RWPE1 (cell line): ENCODE measurements at regions not wholly inside any gene's neighbourhood (a gene's known extent, or its start where the extent isn't known, plus 50 kb on each side); places are given as distances from the start of the nearest gene placed in this dataset.

Experiments
- CTCF ChIA-PET: fragments of 350-600 bp; sonication (Branson Sonifier 250); formaldehyde crosslinking; extraction: SDS; loops from one replicate; lab custom pipeline; 2021; lab: Yijun Ruan, JAX
- POLR2A ChIA-PET: fragments of 400-600 bp; formaldehyde crosslinking; extraction: SDS; loops from one replicate; lab custom pipeline; 2020; ENCODE audit warnings: antibody characterized with exemption; ENCODE audit not compliant: low non-redundant PET; lab: Yijun Ruan, JAX
- DNase-seq: peaks from one replicate; pipeline ENCODE4 v3.0.0; 2012; ENCODE audit warnings: low spot score
- H3K27ac ChIP-seq: fragments of 450-650 bp; 2 replicates; pipeline ENCODE4 v1.5.1; 2017
- CTCF ChIP-seq: fragments of 450-650 bp; conservative IDR thresholded peaks from 2 replicates; pipeline ENCODE4 v1.5.1; 2017; ENCODE audit warnings: low read depth, mild to moderate bottlenecking

- no peak for TF ChIP-seq CTCF
- no peak overlapping the region for H3K27ac ChIP-seq
- no peak for DNase-seq
- ChIA-PET POLR2A (no interaction called here), CTCF (interaction anchor here (0.8 kb wide), 1 partner anchor 19 kb away, joined by 7 read pairs; no protein-coding TSS in a partner anchor)
These were observed 74.6 kb downstream of the FEM1C start for GRCh38 chr5:115469904-115470516.

- ChIA-PET POLR2A (no interaction called here), CTCF (interaction anchor here (0.6 kb wide), 1 partner anchor 1871 kb away, joined by 3 read pairs; no protein-coding TSS in a partner anchor)
- H3K27ac ChIP-seq, result no peak overlapping the region
- TF ChIP-seq CTCF, result no peak
- no peak for DNase-seq
These were observed 76.9 kb downstream of the FEM1C start for GRCh38 chr5:115467628-115468027.

GRCh38 chr5:115465431-115465830 is 79.1 kb downstream of the FEM1C start:
- POLR2A ChIA-PET, result no interaction called here
- CTCF ChIA-PET, result no interaction called here
- H3K27ac ChIP-seq, result no peak overlapping the region
- no peak for TF ChIP-seq CTCF
- no peak for DNase-seq

GRCh38 chr5:115463983-115464382 is 80.6 kb downstream of the FEM1C start:
- no peak for DNase-seq
- TF ChIP-seq CTCF, result no peak
- no peak overlapping the region for H3K27ac ChIP-seq
- POLR2A ChIA-PET, result no interaction called here
- CTCF ChIA-PET, result no interaction called here

- DNase-seq, result peak; percentile 81
- H3K27ac ChIP-seq, result no peak overlapping the region
- ChIA-PET CTCF (no interaction called here), POLR2A (no interaction called here)
- no peak for TF ChIP-seq CTCF
These were observed 82.9 kb downstream of the FEM1C start for GRCh38 chr5:115461506-115462290.

- no peak for TF ChIP-seq CTCF
- CTCF ChIA-PET, result no interaction called here
- DNase-seq, result no peak
- no peak overlapping the region for H3K27ac ChIP-seq
- POLR2A ChIA-PET, result no interaction called here
These were observed 83.5 kb downstream of the FEM1C start for GRCh38 chr5:115461093-115461492.
